ENCODE measurements at regions not wholly inside any gene's neighbourhood (a gene's known extent, or its start where the extent isn't known, plus 50 kb on each side); places are given as distances from the start of the nearest gene placed in this dataset.
"Not testable (repeated sequence)": the region's sequence is repeated elsewhere in the genome, so short reads cannot be mapped to it uniquely, and the experiment has no call there.

GRCh38 chr13:84126671-84127171 is 244.4 kb upstream of the SLITRK1 start:
- TF ChIP-seq SPI1 (IDR thresholded peaks at IDR 0.05; ENCODE audit: low read depth, low read length) (no peak), TAF1 (IDR thresholded peaks at IDR 0.05; ENCODE audit: low read depth, low read length) (no peak), POU2F2 (IDR thresholded peaks at IDR 0.05; ENCODE audit: low read depth, low read length) (no peak), PAX5 (IDR thresholded peaks at IDR 0.05; ENCODE audit: insufficient read depth, low read length, severe bottlenecking) (no peak), POLR2A (IDR thresholded peaks at IDR 0.05; ENCODE audit: low read depth, low read length) (no peak), POLR2AphosphoS5 (IDR thresholded peaks at IDR 0.05; ENCODE audit: low read depth, low read length) (no peak)
- no peak for DNase-seq (ENCODE audit: insufficient read length, low spot score)
- no peak for FAIRE-seq

- FAIRE-seq = no peak
- DNase-seq (ENCODE audit: insufficient read length, low spot score) = no peak
- TF ChIP-seq POLR2AphosphoS5 (IDR thresholded peaks at IDR 0.05; ENCODE audit: low read depth, low read length) (no peak), PAX5 (IDR thresholded peaks at IDR 0.05; ENCODE audit: insufficient read depth, low read length, severe bottlenecking) (no peak)
Measured at GRCh38 chr13:84121456-84121855, 239.2 kb upstream of the SLITRK1 start.

- TF ChIP-seq POLR2A (IDR thresholded peaks at IDR 0.05; ENCODE audit: low read depth, low read length) (no peak), TAF1 (IDR thresholded peaks at IDR 0.05; ENCODE audit: low read depth, low read length) (no peak), POU2F2 (IDR thresholded peaks at IDR 0.05; ENCODE audit: low read depth, low read length) (no peak), POLR2AphosphoS5 (IDR thresholded peaks at IDR 0.05; ENCODE audit: low read depth, low read length) (no peak), SPI1 (IDR thresholded peaks at IDR 0.05; ENCODE audit: low read depth, low read length) (no peak), PAX5 (IDR thresholded peaks at IDR 0.05; ENCODE audit: insufficient read depth, low read length, severe bottlenecking) (no peak)
- DNase-seq (ENCODE audit: insufficient read length, low spot score) = no peak
- no peak for FAIRE-seq
Measured at GRCh38 chr13:84118839-84119409, 236.7 kb upstream of the SLITRK1 start.

- no peak for DNase-seq (ENCODE audit: insufficient read length, low spot score)
- no peak for FAIRE-seq
- TF ChIP-seq TAF1 (IDR thresholded peaks at IDR 0.05; ENCODE audit: low read depth, low read length) = no peak
Measured at GRCh38 chr13:84098273-84098672, 216.0 kb upstream of the SLITRK1 start.

- TF ChIP-seq SPI1 (IDR thresholded peaks at IDR 0.05; ENCODE audit: low read depth, low read length) (no peak), POLR2A (IDR thresholded peaks at IDR 0.05; ENCODE audit: low read depth, low read length) (no peak), PAX5 (IDR thresholded peaks at IDR 0.05; ENCODE audit: insufficient read depth, low read length, severe bottlenecking) (no peak), POU2F2 (IDR thresholded peaks at IDR 0.05; ENCODE audit: low read depth, low read length) (no peak), POLR2AphosphoS5 (IDR thresholded peaks at IDR 0.05; ENCODE audit: low read depth, low read length) (no peak), TAF1 (IDR thresholded peaks at IDR 0.05; ENCODE audit: low read depth, low read length) (no peak)
- FAIRE-seq (no peak), DNase-seq (ENCODE audit: insufficient read length, low spot score) (no peak)
Measured at GRCh38 chr13:84097148-84097547, 214.9 kb upstream of the SLITRK1 start.

GRCh38 chr13:84096216-84096615 is 213.9 kb upstream of the SLITRK1 start:
- DNase-seq (ENCODE audit: insufficient read length, low spot score) (no peak), FAIRE-seq (no peak)
- TF ChIP-seq PAX5 (IDR thresholded peaks at IDR 0.05; ENCODE audit: insufficient read depth, low read length, severe bottlenecking) (no peak), SPI1 (IDR thresholded peaks at IDR 0.05; ENCODE audit: low read depth, low read length) (no peak), POU2F2 (IDR thresholded peaks at IDR 0.05; ENCODE audit: low read depth, low read length) (no peak), POLR2AphosphoS5 (IDR thresholded peaks at IDR 0.05; ENCODE audit: low read depth, low read length) (no peak), POLR2A (IDR thresholded peaks at IDR 0.05; ENCODE audit: low read depth, low read length) (no peak), TAF1 (IDR thresholded peaks at IDR 0.05; ENCODE audit: low read depth, low read length) (no peak)

- DNase-seq (ENCODE audit: insufficient read length, low spot score) (no peak), FAIRE-seq (no peak)
- TF ChIP-seq POU2F2 (IDR thresholded peaks at IDR 0.05; ENCODE audit: low read depth, low read length) = no peak
- no peak for TF ChIP-seq POLR2A (IDR thresholded peaks at IDR 0.05; ENCODE audit: low read depth, low read length)
- TF ChIP-seq TAF1 (IDR thresholded peaks at IDR 0.05; ENCODE audit: low read depth, low read length) = no peak
- no peak for TF ChIP-seq POLR2AphosphoS5 (IDR thresholded peaks at IDR 0.05; ENCODE audit: low read depth, low read length)
- no peak for TF ChIP-seq PAX5 (IDR thresholded peaks at IDR 0.05; ENCODE audit: insufficient read depth, low read length, severe bottlenecking)
- no peak for TF ChIP-seq SPI1 (IDR thresholded peaks at IDR 0.05; ENCODE audit: low read depth, low read length)
Measured at GRCh38 chr13:84088996-84089395, 206.7 kb upstream of the SLITRK1 start.

- TF ChIP-seq SPI1 (IDR thresholded peaks at IDR 0.05; ENCODE audit: low read depth, low read length) = no peak
- TF ChIP-seq TAF1 (IDR thresholded peaks at IDR 0.05; ENCODE audit: low read depth, low read length) = no peak
- TF ChIP-seq PAX5 (IDR thresholded peaks at IDR 0.05; ENCODE audit: insufficient read depth, low read length, severe bottlenecking) = no peak
- no peak for TF ChIP-seq POLR2A (IDR thresholded peaks at IDR 0.05; ENCODE audit: low read depth, low read length)
- no peak for TF ChIP-seq POLR2AphosphoS5 (IDR thresholded peaks at IDR 0.05; ENCODE audit: low read depth, low read length)
- no peak for TF ChIP-seq POU2F2 (IDR thresholded peaks at IDR 0.05; ENCODE audit: low read depth, low read length)
- no peak for FAIRE-seq
- DNase-seq (ENCODE audit: insufficient read length, low spot score) = no peak
Measured at GRCh38 chr13:84086847-84087162, 204.5 kb upstream of the SLITRK1 start.

- DNase-seq (ENCODE audit: insufficient read length, low spot score); FAIRE-seq: not testable (repeated sequence)
Measured at GRCh38 chr13:84086098-84086846, 204.0 kb upstream of the SLITRK1 start.

- FAIRE-seq (no peak), DNase-seq (ENCODE audit: insufficient read length, low spot score) (no peak)
- TF ChIP-seq TAF1 (IDR thresholded peaks at IDR 0.05; ENCODE audit: low read depth, low read length) (no peak), SPI1 (IDR thresholded peaks at IDR 0.05; ENCODE audit: low read depth, low read length) (no peak), POU2F2 (IDR thresholded peaks at IDR 0.05; ENCODE audit: low read depth, low read length) (no peak), PAX5 (IDR thresholded peaks at IDR 0.05; ENCODE audit: insufficient read depth, low read length, severe bottlenecking) (no peak), POLR2A (IDR thresholded peaks at IDR 0.05; ENCODE audit: low read depth, low read length) (no peak), POLR2AphosphoS5 (IDR thresholded peaks at IDR 0.05; ENCODE audit: low read depth, low read length) (no peak)
Measured at GRCh38 chr13:84082462-84082861, 200.2 kb upstream of the SLITRK1 start.

All from GM12891 (cell line).